ENCODE measurements at regions not wholly inside any gene's neighbourhood (a gene's known extent, or its start where the extent isn't known, plus 50 kb on each side); places are given as distances from the start of the nearest gene placed in this dataset.

DNA sequence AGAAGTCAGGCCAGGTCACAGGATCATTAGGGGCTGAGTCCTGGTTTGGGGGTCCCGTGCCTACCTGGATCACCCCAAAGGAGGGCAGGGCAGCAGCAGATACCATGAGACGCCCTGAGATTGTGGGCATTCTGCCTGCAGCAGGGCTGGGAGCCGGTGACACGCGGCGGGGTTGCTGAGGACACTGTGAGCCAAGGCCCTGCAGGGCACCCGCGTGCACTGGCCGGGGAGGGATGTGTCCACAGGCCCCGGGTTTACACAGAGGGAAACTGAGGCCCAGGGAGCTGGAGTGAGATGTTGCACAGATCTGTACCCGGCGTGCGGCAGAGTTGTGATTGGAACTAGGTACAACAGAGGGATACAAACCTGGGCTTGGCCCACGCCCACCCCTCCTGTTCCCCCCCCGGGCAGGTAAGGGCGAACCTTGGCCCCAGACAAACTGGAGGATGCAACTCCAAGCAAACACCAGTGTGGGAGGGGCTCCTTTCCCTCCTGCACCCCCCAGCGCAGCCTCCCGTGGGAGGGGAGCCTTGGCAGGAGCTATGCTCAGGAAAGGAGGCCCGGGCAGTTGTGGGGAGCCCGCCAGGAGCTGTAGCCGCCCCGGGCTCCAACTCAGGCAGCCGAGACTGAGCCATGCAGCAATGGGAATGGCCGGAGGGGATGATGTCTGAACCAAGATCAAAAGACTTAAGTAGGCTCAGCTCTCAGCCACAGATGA, 91.3 kb downstream of the ENGASE start:
- TF ChIP-seq TEAD4 (IDR thresholded peaks at IDR 0.05) (no peak), YY1 (IDR thresholded peaks at IDR 0.05; ENCODE audit: low read depth) (no peak), TAF1 (IDR thresholded peaks at IDR 0.05; ENCODE audit: low read depth) (no peak), CREB1 (IDR thresholded peaks at IDR 0.05; ENCODE audit: low read depth) (no peak), FOXM1 (IDR thresholded peaks at IDR 0.05; ENCODE audit: borderline replicate concordance, low read depth) (no peak), CEBPB (IDR thresholded peaks at IDR 0.05) (no peak), TCF12 (IDR thresholded peaks at IDR 0.05; ENCODE audit: low read depth) (no peak), EGR1 (IDR thresholded peaks at IDR 0.05) (no peak), EP300 (IDR thresholded peaks at IDR 0.05; ENCODE audit: borderline replicate concordance) (no peak), RAD21 (IDR thresholded peaks at IDR 0.05; ENCODE audit: low read depth) (no peak), ZBTB7A (IDR thresholded peaks at IDR 0.05; ENCODE audit: low read depth) (no peak), NFIC (IDR thresholded peaks at IDR 0.05) (no peak)
- TF ChIP-seq, protein P1, sequence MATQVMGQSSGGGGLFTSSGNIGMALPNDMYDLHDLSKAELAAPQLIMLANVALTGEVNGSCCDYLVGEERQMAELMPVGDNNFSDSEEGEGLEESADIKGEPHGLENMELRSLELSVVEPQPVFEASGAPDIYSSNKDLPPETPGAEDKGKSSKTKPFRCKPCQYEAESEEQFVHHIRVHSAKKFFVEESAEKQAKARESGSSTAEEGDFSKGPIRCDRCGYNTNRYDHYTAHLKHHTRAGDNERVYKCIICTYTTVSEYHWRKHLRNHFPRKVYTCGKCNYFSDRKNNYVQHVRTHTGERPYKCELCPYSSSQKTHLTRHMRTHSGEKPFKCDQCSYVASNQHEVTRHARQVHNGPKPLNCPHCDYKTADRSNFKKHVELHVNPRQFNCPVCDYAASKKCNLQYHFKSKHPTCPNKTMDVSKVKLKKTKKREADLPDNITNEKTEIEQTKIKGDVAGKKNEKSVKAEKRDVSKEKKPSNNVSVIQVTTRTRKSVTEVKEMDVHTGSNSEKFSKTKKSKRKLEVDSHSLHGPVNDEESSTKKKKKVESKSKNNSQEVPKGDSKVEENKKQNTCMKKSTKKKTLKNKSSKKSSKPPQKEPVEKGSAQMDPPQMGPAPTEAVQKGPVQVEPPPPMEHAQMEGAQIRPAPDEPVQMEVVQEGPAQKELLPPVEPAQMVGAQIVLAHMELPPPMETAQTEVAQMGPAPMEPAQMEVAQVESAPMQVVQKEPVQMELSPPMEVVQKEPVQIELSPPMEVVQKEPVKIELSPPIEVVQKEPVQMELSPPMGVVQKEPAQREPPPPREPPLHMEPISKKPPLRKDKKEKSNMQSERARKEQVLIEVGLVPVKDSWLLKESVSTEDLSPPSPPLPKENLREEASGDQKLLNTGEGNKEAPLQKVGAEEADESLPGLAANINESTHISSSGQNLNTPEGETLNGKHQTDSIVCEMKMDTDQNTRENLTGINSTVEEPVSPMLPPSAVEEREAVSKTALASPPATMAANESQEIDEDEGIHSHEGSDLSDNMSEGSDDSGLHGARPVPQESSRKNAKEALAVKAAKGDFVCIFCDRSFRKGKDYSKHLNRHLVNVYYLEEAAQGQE (IDR thresholded peaks at IDR 0.05; ENCODE audit: low read depth), result no peak
- TF ChIP-seq, protein P2, sequence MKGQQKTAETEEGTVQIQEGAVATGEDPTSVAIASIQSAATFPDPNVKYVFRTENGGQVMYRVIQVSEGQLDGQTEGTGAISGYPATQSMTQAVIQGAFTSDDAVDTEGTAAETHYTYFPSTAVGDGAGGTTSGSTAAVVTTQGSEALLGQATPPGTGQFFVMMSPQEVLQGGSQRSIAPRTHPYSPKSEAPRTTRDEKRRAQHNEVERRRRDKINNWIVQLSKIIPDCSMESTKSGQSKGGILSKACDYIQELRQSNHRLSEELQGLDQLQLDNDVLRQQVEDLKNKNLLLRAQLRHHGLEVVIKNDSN (IDR thresholded peaks at IDR 0.05), result no peak
- TF ChIP-seq, protein P3, sequence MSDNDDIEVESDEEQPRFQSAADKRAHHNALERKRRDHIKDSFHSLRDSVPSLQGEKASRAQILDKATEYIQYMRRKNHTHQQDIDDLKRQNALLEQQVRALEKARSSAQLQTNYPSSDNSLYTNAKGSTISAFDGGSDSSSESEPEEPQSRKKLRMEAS (IDR thresholded peaks at IDR 0.05), result no peak

GRCh38 chr17:79164913-79165695, 90.5 kb downstream of the ENGASE start:
- TF ChIP-seq YY1 (IDR thresholded peaks at IDR 0.05; ENCODE audit: low read depth), result no peak
- no peak for TF ChIP-seq RAD21 (IDR thresholded peaks at IDR 0.05; ENCODE audit: low read depth)
- no peak for TF ChIP-seq EGR1 (IDR thresholded peaks at IDR 0.05)
- TF ChIP-seq FOXM1 (IDR thresholded peaks at IDR 0.05; ENCODE audit: borderline replicate concordance, low read depth), result no peak
- no peak for TF ChIP-seq TCF12 (IDR thresholded peaks at IDR 0.05; ENCODE audit: low read depth)
- TF ChIP-seq ZBTB7A (IDR thresholded peaks at IDR 0.05; ENCODE audit: low read depth), result no peak
- TF ChIP-seq TEAD4 (IDR thresholded peaks at IDR 0.05), result no peak
- no peak for TF ChIP-seq EP300 (IDR thresholded peaks at IDR 0.05; ENCODE audit: borderline replicate concordance)
- TF ChIP-seq, protein P2 (IDR thresholded peaks at IDR 0.05), result no peak
- TF ChIP-seq CEBPB (IDR thresholded peaks at IDR 0.05), result no peak
- no peak for TF ChIP-seq TAF1 (IDR thresholded peaks at IDR 0.05; ENCODE audit: low read depth)
- TF ChIP-seq, protein P3 (IDR thresholded peaks at IDR 0.05), result no peak
- no peak for TF ChIP-seq CREB1 (IDR thresholded peaks at IDR 0.05; ENCODE audit: low read depth)

DNA sequence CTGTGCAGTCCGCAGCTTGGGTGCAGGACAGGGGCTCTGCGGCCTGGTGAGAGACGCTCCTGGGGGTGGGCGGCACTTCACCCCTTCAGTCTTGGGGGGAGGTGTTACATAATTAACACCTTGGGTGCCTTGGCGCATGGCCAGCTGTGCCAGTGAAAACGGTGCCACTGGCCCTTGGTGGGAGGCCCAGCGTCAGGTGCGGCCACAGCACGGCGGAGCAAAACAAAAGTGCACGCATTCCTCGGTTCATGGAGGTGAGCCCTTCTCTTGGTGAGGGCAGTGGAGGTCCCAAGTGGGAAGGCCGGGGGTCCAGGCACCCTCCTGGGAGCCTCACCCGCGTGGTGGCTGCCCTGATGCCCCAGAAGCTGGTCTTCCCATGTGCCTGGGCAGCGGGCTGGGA, 89.8 kb downstream of the ENGASE start:
- TF ChIP-seq YY1 (IDR thresholded peaks at IDR 0.05; ENCODE audit: low read depth) (no peak), EGR1 (IDR thresholded peaks at IDR 0.05) (no peak), CREB1 (IDR thresholded peaks at IDR 0.05; ENCODE audit: low read depth) (no peak), ZBTB7A (IDR thresholded peaks at IDR 0.05; ENCODE audit: low read depth) (no peak), TCF12 (IDR thresholded peaks at IDR 0.05; ENCODE audit: low read depth) (no peak), NFIC (IDR thresholded peaks at IDR 0.05) (no peak), RAD21 (IDR thresholded peaks at IDR 0.05; ENCODE audit: low read depth) (no peak), TAF1 (IDR thresholded peaks at IDR 0.05; ENCODE audit: low read depth) (no peak), EP300 (IDR thresholded peaks at IDR 0.05; ENCODE audit: borderline replicate concordance) (no peak), CEBPB (IDR thresholded peaks at IDR 0.05) (no peak), FOXM1 (IDR thresholded peaks at IDR 0.05; ENCODE audit: borderline replicate concordance, low read depth) (no peak), TEAD4 (IDR thresholded peaks at IDR 0.05) (no peak)
- TF ChIP-seq, protein P3 (IDR thresholded peaks at IDR 0.05), result no peak
- TF ChIP-seq, protein P1 (IDR thresholded peaks at IDR 0.05; ENCODE audit: low read depth), result no peak
- TF ChIP-seq, protein P2 (IDR thresholded peaks at IDR 0.05), result no peak

DNA sequence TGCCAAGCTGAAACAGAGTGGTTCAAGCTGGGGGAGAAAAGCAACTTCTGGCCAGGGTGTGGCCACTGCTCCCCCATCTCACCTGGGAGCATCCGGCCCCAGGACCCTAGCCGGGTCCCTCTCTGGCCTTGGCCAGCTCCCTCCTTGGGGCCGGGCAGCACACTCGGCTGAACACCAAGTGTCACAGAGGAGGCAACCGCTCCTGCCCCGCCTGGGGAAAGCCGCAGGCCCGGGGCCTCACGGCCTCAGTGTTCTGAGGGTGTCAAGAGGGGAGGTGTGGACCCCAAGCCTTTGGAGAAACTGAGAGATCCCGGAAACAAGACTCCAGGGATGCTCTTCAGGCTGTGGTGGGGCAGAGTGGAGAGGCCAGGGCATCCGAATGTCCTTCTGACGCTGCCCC, 88.4 kb downstream of the ENGASE start:
- TF ChIP-seq TEAD4 (IDR thresholded peaks at IDR 0.05) (no peak), RAD21 (IDR thresholded peaks at IDR 0.05; ENCODE audit: low read depth) (no peak), CEBPB (IDR thresholded peaks at IDR 0.05) (no peak), EGR1 (IDR thresholded peaks at IDR 0.05) (no peak)
